ENCODE measurements at regions not wholly inside any gene's neighbourhood (a gene's known extent, or its start where the extent isn't known, plus 50 kb on each side); places are given as distances from the start of the nearest gene placed in this dataset.

DNA sequence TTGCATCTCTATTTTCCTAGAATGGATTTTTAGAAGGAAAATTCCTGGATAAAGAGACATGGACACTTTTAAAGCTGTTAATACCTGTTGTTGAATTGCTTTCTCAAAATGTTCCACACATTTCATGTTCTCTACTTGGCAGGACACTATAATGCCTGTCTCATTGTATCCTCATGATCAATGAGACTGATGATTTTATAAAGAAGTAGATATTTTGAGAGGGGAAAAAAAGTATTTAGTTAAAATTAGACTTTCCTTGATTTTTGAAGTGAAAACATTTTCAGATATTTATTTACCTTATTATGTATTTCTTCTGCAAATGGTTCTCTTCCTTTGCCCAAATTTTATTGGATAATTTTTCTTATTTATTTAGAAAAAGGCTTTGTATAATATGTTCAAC lies 242.5 kb downstream of the MYCN start:
- TF ChIP-seq EZH2 (IDR thresholded peaks at IDR 0.05; ENCODE audit: borderline replicate concordance, insufficient read depth, low read length, poor library complexity, severe bottlenecking) (no peak), RAD21 (conservative IDR thresholded peaks at IDR 0.05) (no peak)
- TF ChIP-seq, protein P1, sequence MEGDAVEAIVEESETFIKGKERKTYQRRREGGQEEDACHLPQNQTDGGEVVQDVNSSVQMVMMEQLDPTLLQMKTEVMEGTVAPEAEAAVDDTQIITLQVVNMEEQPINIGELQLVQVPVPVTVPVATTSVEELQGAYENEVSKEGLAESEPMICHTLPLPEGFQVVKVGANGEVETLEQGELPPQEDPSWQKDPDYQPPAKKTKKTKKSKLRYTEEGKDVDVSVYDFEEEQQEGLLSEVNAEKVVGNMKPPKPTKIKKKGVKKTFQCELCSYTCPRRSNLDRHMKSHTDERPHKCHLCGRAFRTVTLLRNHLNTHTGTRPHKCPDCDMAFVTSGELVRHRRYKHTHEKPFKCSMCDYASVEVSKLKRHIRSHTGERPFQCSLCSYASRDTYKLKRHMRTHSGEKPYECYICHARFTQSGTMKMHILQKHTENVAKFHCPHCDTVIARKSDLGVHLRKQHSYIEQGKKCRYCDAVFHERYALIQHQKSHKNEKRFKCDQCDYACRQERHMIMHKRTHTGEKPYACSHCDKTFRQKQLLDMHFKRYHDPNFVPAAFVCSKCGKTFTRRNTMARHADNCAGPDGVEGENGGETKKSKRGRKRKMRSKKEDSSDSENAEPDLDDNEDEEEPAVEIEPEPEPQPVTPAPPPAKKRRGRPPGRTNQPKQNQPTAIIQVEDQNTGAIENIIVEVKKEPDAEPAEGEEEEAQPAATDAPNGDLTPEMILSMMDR (IDR thresholded peaks at IDR 0.05; ENCODE audit: poor library complexity, severe bottlenecking), result no peak
